HG02870 (cell line): ENCODE measurements at regions not wholly inside any gene's neighbourhood (a gene's known extent, or its start where the extent isn't known, plus 50 kb on each side); places are given as distances from the start of the nearest gene placed in this dataset.
"Not testable (repeated sequence)": the region's sequence is repeated elsewhere in the genome, so short reads cannot be mapped to it uniquely, and the experiment has no call there.

Experiments used
- ATAC-seq: cut with Tn5 transposase; IDR thresholded peaks from one replicate; pipeline ENCODE4 v1.9.1; 2021; ENCODE audit warnings: mild to moderate bottlenecking, moderate library complexity; ENCODE audit not compliant: unreplicated experiment

- ATAC-seq: no peak
These were observed 215.6 kb downstream of the SYK start for GRCh38 chr9:91017245-91017644.

GRCh38 chr9:91019871-91020270 lies 218.3 kb downstream of the SYK start:
- ATAC-seq: not testable (repeated sequence)

GRCh38 chr9:91021656-91022055 lies 220.0 kb downstream of the SYK start:
- ATAC-seq: not testable (repeated sequence)

GRCh38 chr9:91023741-91024140 lies 222.1 kb downstream of the SYK start:
- ATAC-seq: no peak

- no peak for ATAC-seq
These were observed 223.2 kb downstream of the SYK start for GRCh38 chr9:91024841-91025240.

- ATAC-seq: no peak
These were observed 224.2 kb downstream of the SYK start for GRCh38 chr9:91025856-91026255.

GRCh38 chr9:91026266-91026665 lies 224.6 kb downstream of the SYK start:
- ATAC-seq: no peak

- no peak for ATAC-seq
These were observed 225.4 kb downstream of the SYK start for GRCh38 chr9:91027005-91027404.

- ATAC-seq: no peak
These were observed 226.7 kb downstream of the SYK start for GRCh38 chr9:91028166-91028827.

GRCh38 chr9:91029650-91030361 lies 228.2 kb downstream of the SYK start:
- ATAC-seq: no peak

- ATAC-seq: no peak
These were observed 230.5 kb downstream of the SYK start for GRCh38 chr9:91032121-91032531.

GRCh38 chr9:91033270-91033669 lies 231.7 kb downstream of the SYK start:
- no peak for ATAC-seq

- no peak for ATAC-seq
These were observed 232.2 kb downstream of the SYK start for GRCh38 chr9:91033797-91034196.

GRCh38 chr9:91034521-91034920 lies 232.9 kb downstream of the SYK start:
- ATAC-seq: no peak

- no peak for ATAC-seq
These were observed 233.6 kb downstream of the SYK start for GRCh38 chr9:91034976-91035824.

- ATAC-seq: no peak
These were observed 234.2 kb downstream of the SYK start for GRCh38 chr9:91035825-91036208.

- no peak for ATAC-seq
These were observed 234.7 kb downstream of the SYK start for GRCh38 chr9:91036356-91036755.

GRCh38 chr9:91036826-91037510 lies 235.3 kb downstream of the SYK start:
- ATAC-seq: no peak

- ATAC-seq: no peak
These were observed 236.2 kb downstream of the SYK start for GRCh38 chr9:91037511-91038482.
